Fibroblast of pulmonary artery (primary cell): ENCODE measurements at regions not wholly inside any gene's neighbourhood (a gene's known extent, or its start where the extent isn't known, plus 50 kb on each side); places are given as distances from the start of the nearest gene placed in this dataset.

Experiments
- DNase-seq: peaks from one replicate; pipeline ENCODE4 v3.0.0-alpha.2; 2010; ENCODE audit warnings: low read depth
- H3K4me3 ChIP-seq: replicated peaks from 2 replicates; pipeline ENCODE4 v1.5.1; 2011; ENCODE audit warnings: low read depth, mild to moderate bottlenecking, control low read depth, low read length, moderate library complexity
- CTCF ChIP-seq: IDR thresholded peaks from 2 replicates; pipeline ENCODE4 v1.5.1; 2011; ENCODE audit warnings: mild to moderate bottlenecking, control low read depth, low read length, inconsistent platforms; ENCODE audit errors: missing control alignments

GRCh38 chr4:96108146-96108545 is 268.3 kb downstream of the PDHA2 start:
- no peak overlapping the region for H3K4me3 ChIP-seq
- no peak for DNase-seq
- no peak for TF ChIP-seq CTCF

GRCh38 chr4:96112631-96113030 is 272.7 kb downstream of the PDHA2 start:
- H3K4me3 ChIP-seq, result no peak overlapping the region
- no peak for DNase-seq
- no peak for TF ChIP-seq CTCF

GRCh38 chr4:96120206-96120605 is 280.3 kb downstream of the PDHA2 start:
- no peak for TF ChIP-seq CTCF
- peak; percentile 41 for DNase-seq

GRCh38 chr4:96126227-96126626 is 286.3 kb downstream of the PDHA2 start:
- TF ChIP-seq CTCF, result no peak

More at GRCh38 chr4:96120206-96120605, 280.3 kb downstream of the PDHA2 start:
- no peak overlapping the region for H3K4me3 ChIP-seq

GRCh38 chr4:96131186-96131585 is 291.3 kb downstream of the PDHA2 start:
- TF ChIP-seq CTCF, result no peak
- DNase-seq, result peak; percentile 41
- H3K4me3 ChIP-seq, result no peak overlapping the region

More at GRCh38 chr4:96126227-96126626, 286.3 kb downstream of the PDHA2 start:
- H3K4me3 ChIP-seq, result no peak overlapping the region
- DNase-seq, result no peak

- TF ChIP-seq CTCF, result no peak
Observed at GRCh38 chr4:96134806-96135205, 294.9 kb downstream of the PDHA2 start.

GRCh38 chr4:96136056-96136455 is 296.2 kb downstream of the PDHA2 start:
- TF ChIP-seq CTCF, result no peak
- DNase-seq, result no peak
- no peak overlapping the region for H3K4me3 ChIP-seq

More at GRCh38 chr4:96134806-96135205, 294.9 kb downstream of the PDHA2 start:
- no peak for DNase-seq
- H3K4me3 ChIP-seq, result no peak overlapping the region
